ENCODE measurements at regions not wholly inside any gene's neighbourhood (a gene's known extent, or its start where the extent isn't known, plus 50 kb on each side); places are given as distances from the start of the nearest gene placed in this dataset.

GRCh38 chr2:207257251-207258250, 91.8 kb upstream of the KLF7 start:
- Histone ChIP-seq H3K4me3 (replicated peaks; ENCODE audit: insufficient read depth, low read length) (no peak overlapping the region), H3K27ac (replicated peaks) (no peak overlapping the region), H3K27me3 (ENCODE audit: insufficient read depth, poor library complexity, severe bottlenecking) (no peaks in the 10 kb centered on the region)
- TF ChIP-seq CTCF (IDR thresholded peaks at IDR 0.05; ENCODE audit: insufficient read depth, low read length) = no peak
- TF ChIP-seq POLR2AphosphoS5 (IDR thresholded peaks at IDR 0.05; ENCODE audit: low read depth) = no peak
- no peak for TF ChIP-seq SPI1 (IDR thresholded peaks at IDR 0.05; ENCODE audit: borderline replicate concordance, low read depth)
- no peak for TF ChIP-seq GABPA (IDR thresholded peaks at IDR 0.05; ENCODE audit: low read depth)
- no peak for TF ChIP-seq REST (IDR thresholded peaks at IDR 0.05; ENCODE audit: insufficient replicate concordance, low read depth)
- DNase-seq (ENCODE audit: low read depth in 1 of 2, low spot score in 1 of 2) = no peak

- no peak overlapping the region for H3K4me3 ChIP-seq (replicated peaks; ENCODE audit: insufficient read depth, low read length)
- H3K27me3 ChIP-seq (ENCODE audit: insufficient read depth, poor library complexity, severe bottlenecking) = no peaks in the 10 kb centered on the region
- DNase-seq (ENCODE audit: low read depth in 1 of 2, low spot score in 1 of 2) = no peak
- TF ChIP-seq CTCF (IDR thresholded peaks at IDR 0.05; ENCODE audit: insufficient read depth, low read length) (no peak), REST (IDR thresholded peaks at IDR 0.05; ENCODE audit: insufficient replicate concordance, low read depth) (no peak)
- H3K27ac ChIP-seq (replicated peaks) = no peak overlapping the region
Measured at GRCh38 chr2:207258263-207258991, 92.7 kb upstream of the KLF7 start.

- Histone ChIP-seq H3K27ac (replicated peaks) (no peak overlapping the region), H3K27me3 (ENCODE audit: insufficient read depth, poor library complexity, severe bottlenecking) (no peaks in the 10 kb centered on the region), H3K4me3 (replicated peaks; ENCODE audit: insufficient read depth, low read length) (no peak overlapping the region)
- TF ChIP-seq SPI1 (IDR thresholded peaks at IDR 0.05; ENCODE audit: borderline replicate concordance, low read depth) = no peak
- TF ChIP-seq GABPA (IDR thresholded peaks at IDR 0.05; ENCODE audit: low read depth) = no peak
- TF ChIP-seq REST (IDR thresholded peaks at IDR 0.05; ENCODE audit: insufficient replicate concordance, low read depth) = no peak
- no peak for TF ChIP-seq POLR2AphosphoS5 (IDR thresholded peaks at IDR 0.05; ENCODE audit: low read depth)
- TF ChIP-seq CTCF (IDR thresholded peaks at IDR 0.05; ENCODE audit: insufficient read depth, low read length) = no peak
- no peak for DNase-seq (ENCODE audit: low read depth in 1 of 2, low spot score in 1 of 2)
Measured at GRCh38 chr2:207260021-207260420, 94.3 kb upstream of the KLF7 start.

Measured in HL-60 (cell line).